ENCODE measurements at regions not wholly inside any gene's neighbourhood (a gene's known extent, or its start where the extent isn't known, plus 50 kb on each side); places are given as distances from the start of the nearest gene placed in this dataset.

DNA sequence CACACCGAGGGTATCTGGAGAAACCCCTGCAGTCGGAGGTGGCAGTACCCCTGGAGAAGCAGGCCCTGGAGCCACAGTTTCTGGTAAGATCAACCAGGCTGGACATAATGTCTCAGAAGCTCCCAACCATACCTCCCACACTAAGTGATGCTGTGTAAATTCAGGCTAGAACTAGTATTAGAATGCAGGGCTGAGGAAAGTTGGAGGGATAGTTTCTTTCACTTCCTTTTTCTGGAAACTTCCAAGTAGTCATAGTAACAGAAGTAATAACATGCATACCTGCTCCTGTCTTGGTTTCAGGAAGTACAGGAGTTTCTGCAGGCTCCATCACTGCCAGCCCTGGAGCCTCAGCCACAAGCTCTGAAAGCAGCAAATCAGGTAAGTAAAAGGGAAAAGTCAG is 228.1 kb upstream of the CNTN1 start:
- TF ChIP-seq CTCF (IDR thresholded peaks at IDR 0.05; ENCODE audit: insufficient read depth, low read depth, low read length) (no peak), EZH2 (IDR thresholded peaks at IDR 0.05; ENCODE audit: insufficient read depth, low read length) (no peak)
